K562 (cell line): ENCODE measurements at regions not wholly inside any gene's neighbourhood (a gene's known extent, or its start where the extent isn't known, plus 50 kb on each side); places are given as distances from the start of the nearest gene placed in this dataset.

ENCODE experiments used
- ATAC-seq: fragments of 200-7000 bp; cut with Tn5 transposase; 3 replicates; pipeline ENCODE4 v1.9.1; 2020; ENCODE audit warnings: moderate library complexity
- BruUV-seq: library from RNA; stranded (reverse); fragments of 400-500 nt; replicated peaks from 2 replicates; lab custom pipeline; 2021; lab: Mats Ljungman, UMichigan
- CTCF ChIA-PET: fragments of 300-600 bp; formaldehyde crosslinking; extraction: SDS; loops from one replicate; lab custom pipeline; 2021; ENCODE audit warnings: low intra/inter-chr PET ratio; lab: Yijun Ruan, JAX
- POLR2A ChIA-PET: fragments of 300-600, 350-650 bp; sonication (Branson Sonifier 250); formaldehyde crosslinking; extraction: SDS; loops from one replicate; lab custom pipeline; 2021; ENCODE audit warnings: antibody characterized with exemption, inconsistent platforms; lab: Yijun Ruan, JAX
- DNase-seq, 4 experiments: peaks; one replicate each; pipeline versions ENCODE4 v3.0.0 to v3.0.0-alpha.2; 2011 to 2018; ENCODE audit warnings: low spot score in 3 of 4, mixed read lengths in 3 of 4; ENCODE audit errors: extremely low read depth in 1 of 4
- FAIRE-seq: peaks from 2 replicates; lab custom pipeline; 2011; peaks lifted over from hg19 to GRCh38; lab: Jason Lieb, UNC
- H2AFZ ChIP-seq: 2 replicates; pipeline ENCODE4 v1.6.0; 2011; ENCODE audit warnings: low read depth, low read length, control low read depth, inconsistent platforms
- H3K27ac ChIP-seq: fragments of 200-600 bp; 3 replicates; pipeline ENCODE4 v1.8.0; 2011; ENCODE audit warnings: low read depth, mild to moderate bottlenecking, control low read depth, inconsistent platforms, low read length, moderate library complexity, mixed read lengths; ENCODE audit errors: extremely low read depth
- H3K27me3 ChIP-seq, 2 experiments: fragments of 300-600 bp in 1 of 2; 2 replicates in 1 of 2; 3 replicates in 1 of 2; pipeline versions ENCODE4 v1.6.0 to v1.8.0; 2011; ENCODE audit warnings: inconsistent platforms in 2 of 2, low read length in 2 of 2, mild to moderate bottlenecking in 1 of 2, mixed read lengths in 1 of 2, moderate library complexity in 1 of 2; ENCODE audit not compliant: control insufficient read depth in 2 of 2, insufficient read depth in 2 of 2
- H3K36me3 ChIP-seq: fragments of 300-600 bp; 3 replicates; pipeline ENCODE4 v1.8.0; 2011; ENCODE audit warnings: mild to moderate bottlenecking, low read length, inconsistent platforms; ENCODE audit not compliant: control insufficient read depth, insufficient read depth
- H3K4me1 ChIP-seq, 2 experiments: fragments of 200-600 bp in 1 of 2; replicated peaks in 1 of 2; 2 replicates in 1 of 2; 3 replicates in 1 of 2; pipeline versions ENCODE4 v1.5.1 to v1.8.0; 2011; ENCODE audit warnings: inconsistent platforms in 2 of 2, low read length in 2 of 2, mild to moderate bottlenecking in 1 of 2, mixed read lengths in 1 of 2, moderate library complexity in 1 of 2; ENCODE audit not compliant: control insufficient read depth in 2 of 2, insufficient read depth in 2 of 2
- H3K4me2 ChIP-seq: 2 replicates; pipeline ENCODE4 v1.6.1; 2011; ENCODE audit warnings: low read length, control low read depth, inconsistent platforms, mixed read lengths; ENCODE audit not compliant: insufficient read depth
- H3K4me3 ChIP-seq: fragments of 200-600 bp; sonication (generic), shearing (Covaris generic); 2 replicates; pipeline ENCODE4 v1.5.1; 2016; ENCODE audit warnings: control low read depth, inconsistent platforms
- H3K79me2 ChIP-seq: fragments of 200-600 bp; 3 replicates; pipeline ENCODE4 v1.8.0; 2011; ENCODE audit warnings: low read length, inconsistent platforms; ENCODE audit not compliant: control insufficient read depth, insufficient read depth
- H3K9ac ChIP-seq, 2 experiments: 2 replicates each; pipeline versions ENCODE4 v1.6.0 to v1.6.1; 2011; ENCODE audit warnings: low read depth in 2 of 2, low read length in 2 of 2, control low read depth in 1 of 2, inconsistent platforms in 1 of 2, mild to moderate bottlenecking in 1 of 2, mixed read lengths in 1 of 2; ENCODE audit not compliant: insufficient read depth in 1 of 2
- H3K9me1 ChIP-seq: one replicate; pipeline ENCODE4 v1.6.0; 2011; ENCODE audit warnings: inconsistent platforms, mild to moderate bottlenecking, low read length, moderate library complexity; ENCODE audit not compliant: control insufficient read depth, insufficient read depth
- H3K9me3 ChIP-seq: replicated peaks from 2 replicates; pipeline ENCODE4 v1.5.1; 2011; ENCODE audit warnings: low read depth, low read length, inconsistent platforms; ENCODE audit not compliant: control insufficient read depth, insufficient read depth
- H4K20me1 ChIP-seq: replicated peaks from 2 replicates; pipeline ENCODE4 v1.6.1; 2011; ENCODE audit warnings: low read length, inconsistent platforms, mixed read lengths; ENCODE audit not compliant: control insufficient read depth, insufficient read depth
- CHD1 ChIP-seq: fragments of 200-600 bp; sonication (generic); IDR thresholded peaks from one replicate; pipeline ENCODE4 v1.6.1; 2012; ENCODE audit warnings: mild to moderate bottlenecking, moderate library complexity, low read length, inconsistent platforms
- MEF2D ChIP-seq: conservative IDR thresholded peaks from 2 replicates; pipeline ENCODE4 v1.6.1; 2016; ENCODE audit warnings: low read depth, missing genetic modification characterization, missing compliant biosample characterization
- NFRKB ChIP-seq: fragments of 450-650 bp; IDR thresholded peaks from 2 replicates; pipeline ENCODE4 v1.6.1; 2016; ENCODE audit warnings: low read depth
- PHTF2 ChIP-seq: fragments of 250-450 bp; sonication (Bioruptor Pico); IDR thresholded peaks from 2 replicates; pipeline ENCODE4 v1.5.0; 2021; ENCODE audit warnings: mild to moderate bottlenecking
- SRSF9 ChIP-seq: fragments of 200-400 bp; formaldehyde crosslinking; IDR thresholded peaks from 2 replicates; pipeline ENCODE4 v1.6.1; 2017; ENCODE audit warnings: low read depth, low read length, borderline replicate concordance
- TAF15 ChIP-seq: fragments of 200-400 bp; formaldehyde crosslinking; IDR thresholded peaks from 2 replicates; pipeline ENCODE4 v1.6.1; 2017; ENCODE audit warnings: mild to moderate bottlenecking, low read depth, low read length, moderate library complexity
- TBP ChIP-seq: optimal IDR thresholded peaks from 2 replicates; pipeline ENCODE3; 2011; ENCODE audit warnings: low read depth, low read length, improper control_type of control experiment
- ZNF165 ChIP-seq: fragments of 250-450 bp; sonication (Bioruptor Pico); IDR thresholded peaks from 2 replicates; pipeline ENCODE4 v1.4.0; 2020; ENCODE audit warnings: borderline replicate concordance
- WGBS: fragments of 100-300 bp; shearing (Covaris generic); methylation state at CpG from one replicate; pipeline ENCODE4 v1.1.6; 2016; ENCODE audit warnings: low coverage, mixed read lengths; ENCODE audit not compliant: insufficient coverage; ENCODE audit errors: missing lambda C conversion rate; 5-methylcytosine and 5-hydroxymethylcytosine counted together
- in situ Hi-C: fragments of 300-500 bp; cut with MboI; formaldehyde crosslinking; loops from 4 replicates; pipeline ENCODE4 v1.15.0; 2018; ENCODE audit warnings: inconsistent platforms, mixed read lengths
- intact Hi-C: fragments of 100-400 bp; cut with micrococcal nuclease; formaldehyde crosslinking; loops from 2 replicates; pipeline ENCODE4 v1.14.2; 2022
- TF ChIP-seq, protein P1 (sequence below): fragments of 250-450 bp; sonication (Bioruptor Pico); IDR thresholded peaks from 2 replicates; pipeline ENCODE4 v1.5.0; 2021
- TF ChIP-seq, protein P2 (sequence below): fragments of 450-650 bp; IDR thresholded peaks from 2 replicates; pipeline ENCODE4 v1.7.1; 2018; ENCODE audit warnings: mild to moderate bottlenecking, low read depth; ENCODE audit not compliant: partially characterized antibody
- TF ChIP-seq, protein P3 (sequence below): fragments of 250-450 bp; sonication (Bioruptor Pico); IDR thresholded peaks from 2 replicates; pipeline ENCODE4 v1.4.0; 2020; ENCODE audit warnings: mild to moderate bottlenecking, moderate library complexity, borderline replicate concordance
- TF ChIP-seq, protein P4 (sequence below): sonication (generic); formaldehyde crosslinking; IDR thresholded peaks from 2 replicates; pipeline ENCODE4 v1.8.0; 2022; ENCODE audit warnings: missing genetic modification reagents, mild to moderate bottlenecking, moderate library complexity, borderline replicate concordance
- TF ChIP-seq, protein P5 (sequence below): fragments of 250-450 bp; sonication (Bioruptor Pico); IDR thresholded peaks from 2 replicates; pipeline ENCODE4 v1.4.0; 2020

DNA sequence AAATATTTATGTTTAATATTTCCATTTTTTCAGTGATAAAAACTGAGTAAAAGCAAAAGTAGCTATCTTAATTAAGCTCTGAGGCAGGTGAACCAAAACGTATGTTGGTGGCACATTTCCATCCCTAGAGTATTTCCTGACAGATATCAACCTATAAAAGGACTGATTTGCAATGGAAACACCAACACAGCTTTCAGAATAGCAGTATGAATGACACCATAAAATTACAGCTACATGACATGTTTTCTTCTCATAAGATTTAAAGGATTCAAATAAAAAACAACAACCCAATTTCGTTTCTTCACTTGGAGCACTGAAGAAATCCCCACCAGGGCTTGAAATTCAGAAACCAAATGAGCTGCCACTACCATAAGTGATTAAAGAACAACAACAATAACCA is 194.4 kb downstream of the RFC3 start (continued):
- no peak for TF ChIP-seq TBP
- TF ChIP-seq, all 486 proteins: peak for 0

DNA sequence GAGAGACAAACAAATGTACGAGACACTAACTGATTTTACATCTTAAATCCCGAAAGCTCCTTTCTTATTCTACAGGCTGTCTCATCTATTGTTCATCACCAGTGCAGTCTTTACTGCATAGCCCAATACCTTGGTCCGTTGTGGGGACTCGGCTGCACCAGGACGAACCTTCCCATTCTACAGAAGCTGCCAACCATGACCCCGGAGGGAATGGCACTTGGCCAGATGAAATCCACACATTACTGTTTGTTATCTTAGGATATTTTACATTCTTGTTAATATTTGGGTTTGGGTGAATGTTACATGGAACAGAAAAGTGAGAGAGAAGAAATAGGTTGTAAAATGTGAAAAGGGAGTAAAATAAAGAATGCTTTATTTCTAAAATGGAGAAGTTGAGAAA is 195.1 kb downstream of the RFC3 start:
- in situ Hi-C loops: no loop called here
- no peaks in the 10 kb centered on the region for H3K79me2 ChIP-seq
- no peaks in the 10 kb centered on the region for H3K4me1 ChIP-seq
- H3K9me1 ChIP-seq: no peaks in the 10 kb centered on the region
- BruUV-seq: no TSS peak
- WGBS: 3% methylated on average over 6 of the region's 6 CpGs
- TF ChIP-seq, protein P1, sequence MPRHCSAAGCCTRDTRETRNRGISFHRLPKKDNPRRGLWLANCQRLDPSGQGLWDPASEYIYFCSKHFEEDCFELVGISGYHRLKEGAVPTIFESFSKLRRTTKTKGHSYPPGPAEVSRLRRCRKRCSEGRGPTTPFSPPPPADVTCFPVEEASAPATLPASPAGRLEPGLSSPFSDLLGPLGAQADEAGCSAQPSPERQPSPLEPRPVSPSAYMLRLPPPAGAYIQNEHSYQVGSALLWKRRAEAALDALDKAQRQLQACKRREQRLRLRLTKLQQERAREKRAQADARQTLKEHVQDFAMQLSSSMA: no peak
- no peak for TF ChIP-seq PHTF2 (CRISPR knock-in tag)
- TF ChIP-seq, protein P2, sequence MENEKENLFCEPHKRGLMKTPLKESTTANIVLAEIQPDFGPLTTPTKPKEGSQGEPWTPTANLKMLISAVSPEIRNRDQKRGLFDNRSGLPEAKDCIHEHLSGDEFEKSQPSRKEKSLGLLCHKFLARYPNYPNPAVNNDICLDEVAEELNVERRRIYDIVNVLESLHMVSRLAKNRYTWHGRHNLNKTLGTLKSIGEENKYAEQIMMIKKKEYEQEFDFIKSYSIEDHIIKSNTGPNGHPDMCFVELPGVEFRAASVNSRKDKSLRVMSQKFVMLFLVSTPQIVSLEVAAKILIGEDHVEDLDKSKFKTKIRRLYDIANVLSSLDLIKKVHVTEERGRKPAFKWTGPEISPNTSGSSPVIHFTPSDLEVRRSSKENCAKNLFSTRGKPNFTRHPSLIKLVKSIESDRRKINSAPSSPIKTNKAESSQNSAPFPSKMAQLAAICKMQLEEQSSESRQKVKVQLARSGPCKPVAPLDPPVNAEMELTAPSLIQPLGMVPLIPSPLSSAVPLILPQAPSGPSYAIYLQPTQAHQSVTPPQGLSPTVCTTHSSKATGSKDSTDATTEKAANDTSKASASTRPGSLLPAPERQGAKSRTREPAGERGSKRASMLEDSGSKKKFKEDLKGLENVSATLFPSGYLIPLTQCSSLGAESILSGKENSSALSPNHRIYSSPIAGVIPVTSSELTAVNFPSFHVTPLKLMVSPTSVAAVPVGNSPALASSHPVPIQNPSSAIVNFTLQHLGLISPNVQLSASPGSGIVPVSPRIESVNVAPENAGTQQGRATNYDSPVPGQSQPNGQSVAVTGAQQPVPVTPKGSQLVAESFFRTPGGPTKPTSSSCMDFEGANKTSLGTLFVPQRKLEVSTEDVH: no peak
- no peak for TF ChIP-seq TAF15
- no peak for TF ChIP-seq SRSF9
- TF ChIP-seq, protein P3, sequence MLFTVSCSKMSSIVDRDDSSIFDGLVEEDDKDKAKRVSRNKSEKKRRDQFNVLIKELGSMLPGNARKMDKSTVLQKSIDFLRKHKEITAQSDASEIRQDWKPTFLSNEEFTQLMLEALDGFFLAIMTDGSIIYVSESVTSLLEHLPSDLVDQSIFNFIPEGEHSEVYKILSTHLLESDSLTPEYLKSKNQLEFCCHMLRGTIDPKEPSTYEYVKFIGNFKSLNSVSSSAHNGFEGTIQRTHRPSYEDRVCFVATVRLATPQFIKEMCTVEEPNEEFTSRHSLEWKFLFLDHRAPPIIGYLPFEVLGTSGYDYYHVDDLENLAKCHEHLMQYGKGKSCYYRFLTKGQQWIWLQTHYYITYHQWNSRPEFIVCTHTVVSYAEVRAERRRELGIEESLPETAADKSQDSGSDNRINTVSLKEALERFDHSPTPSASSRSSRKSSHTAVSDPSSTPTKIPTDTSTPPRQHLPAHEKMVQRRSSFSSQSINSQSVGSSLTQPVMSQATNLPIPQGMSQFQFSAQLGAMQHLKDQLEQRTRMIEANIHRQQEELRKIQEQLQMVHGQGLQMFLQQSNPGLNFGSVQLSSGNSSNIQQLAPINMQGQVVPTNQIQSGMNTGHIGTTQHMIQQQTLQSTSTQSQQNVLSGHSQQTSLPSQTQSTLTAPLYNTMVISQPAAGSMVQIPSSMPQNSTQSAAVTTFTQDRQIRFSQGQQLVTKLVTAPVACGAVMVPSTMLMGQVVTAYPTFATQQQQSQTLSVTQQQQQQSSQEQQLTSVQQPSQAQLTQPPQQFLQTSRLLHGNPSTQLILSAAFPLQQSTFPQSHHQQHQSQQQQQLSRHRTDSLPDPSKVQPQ: no peak
- TF ChIP-seq, protein P4, sequence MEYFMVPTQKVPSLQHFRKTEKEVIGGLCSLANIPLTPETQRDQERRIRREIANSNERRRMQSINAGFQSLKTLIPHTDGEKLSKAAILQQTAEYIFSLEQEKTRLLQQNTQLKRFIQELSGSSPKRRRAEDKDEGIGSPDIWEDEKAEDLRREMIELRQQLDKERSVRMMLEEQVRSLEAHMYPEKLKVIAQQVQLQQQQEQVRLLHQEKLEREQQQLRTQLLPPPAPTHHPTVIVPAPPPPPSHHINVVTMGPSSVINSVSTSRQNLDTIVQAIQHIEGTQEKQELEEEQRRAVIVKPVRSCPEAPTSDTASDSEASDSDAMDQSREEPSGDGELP (CRISPR knock-in tag): no peak
- no peak for TF ChIP-seq CHD1
- TF ChIP-seq MEF2D (tag): no peak
- no peak for TF ChIP-seq NFRKB
- TF ChIP-seq, protein P5, sequence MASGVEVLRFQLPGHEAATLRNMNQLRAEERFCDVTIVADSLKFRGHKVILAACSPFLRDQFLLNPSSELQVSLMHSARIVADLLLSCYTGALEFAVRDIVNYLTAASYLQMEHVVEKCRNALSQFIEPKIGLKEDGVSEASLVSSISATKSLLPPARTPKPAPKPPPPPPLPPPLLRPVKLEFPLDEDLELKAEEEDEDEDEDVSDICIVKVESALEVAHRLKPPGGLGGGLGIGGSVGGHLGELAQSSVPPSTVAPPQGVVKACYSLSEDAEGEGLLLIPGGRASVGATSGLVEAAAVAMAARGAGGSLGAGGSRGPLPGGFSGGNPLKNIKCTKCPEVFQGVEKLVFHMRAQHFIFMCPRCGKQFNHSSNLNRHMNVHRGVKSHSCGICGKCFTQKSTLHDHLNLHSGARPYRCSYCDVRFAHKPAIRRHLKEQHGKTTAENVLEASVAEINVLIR (CRISPR knock-in tag): no peak
- TF ChIP-seq ZNF165 (CRISPR knock-in tag): no peak
- ChIA-PET POLR2A (interaction anchor here (0.7 kb wide), 1 partner anchor 32 kb away, joined by 3 read pairs; no protein-coding TSS in a partner anchor), CTCF (no interaction called here)
- FAIRE-seq (no peak), DNase-seq (no peak), ATAC-seq (no peak)
- H4K20me1 ChIP-seq: no peaks in the 10 kb centered on the region
- H3K27me3 ChIP-seq: no peaks in the 10 kb centered on the region
- no peak overlapping the region for H3K9ac ChIP-seq
- H3K4me2 ChIP-seq: no peak overlapping the region
- no peaks in the 10 kb centered on the region for H3K36me3 ChIP-seq
- no peaks in the 10 kb centered on the region for H3K9me3 ChIP-seq
- no peak overlapping the region for H3K4me3 ChIP-seq
- H2AFZ ChIP-seq: no peak overlapping the region
- intact Hi-C loops: no loop called here
- H3K27ac ChIP-seq: no peak overlapping the region
